ENCODE measurements at regions not wholly inside any gene's neighbourhood (a gene's known extent, or its start where the extent isn't known, plus 50 kb on each side); places are given as distances from the start of the nearest gene placed in this dataset.

GRCh38 chr5:84741056-84741455 is 356.4 kb upstream of the EDIL3 start (continued):
- TF ChIP-seq, protein P1, sequence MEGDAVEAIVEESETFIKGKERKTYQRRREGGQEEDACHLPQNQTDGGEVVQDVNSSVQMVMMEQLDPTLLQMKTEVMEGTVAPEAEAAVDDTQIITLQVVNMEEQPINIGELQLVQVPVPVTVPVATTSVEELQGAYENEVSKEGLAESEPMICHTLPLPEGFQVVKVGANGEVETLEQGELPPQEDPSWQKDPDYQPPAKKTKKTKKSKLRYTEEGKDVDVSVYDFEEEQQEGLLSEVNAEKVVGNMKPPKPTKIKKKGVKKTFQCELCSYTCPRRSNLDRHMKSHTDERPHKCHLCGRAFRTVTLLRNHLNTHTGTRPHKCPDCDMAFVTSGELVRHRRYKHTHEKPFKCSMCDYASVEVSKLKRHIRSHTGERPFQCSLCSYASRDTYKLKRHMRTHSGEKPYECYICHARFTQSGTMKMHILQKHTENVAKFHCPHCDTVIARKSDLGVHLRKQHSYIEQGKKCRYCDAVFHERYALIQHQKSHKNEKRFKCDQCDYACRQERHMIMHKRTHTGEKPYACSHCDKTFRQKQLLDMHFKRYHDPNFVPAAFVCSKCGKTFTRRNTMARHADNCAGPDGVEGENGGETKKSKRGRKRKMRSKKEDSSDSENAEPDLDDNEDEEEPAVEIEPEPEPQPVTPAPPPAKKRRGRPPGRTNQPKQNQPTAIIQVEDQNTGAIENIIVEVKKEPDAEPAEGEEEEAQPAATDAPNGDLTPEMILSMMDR (IDR thresholded peaks at IDR 0.05 in 2 of 3, conservative IDR thresholded peaks at IDR 0.05 in 1 of 3; ENCODE audit: borderline replicate concordance in 1 of 3, insufficient read depth in 1 of 3, low read depth in 2 of 3, low read length in 2 of 3), result no peak
- no peak for TF ChIP-seq JUND (IDR thresholded peaks at IDR 0.05)
- no peak for TF ChIP-seq ATF3 (IDR thresholded peaks at IDR 0.05)
- TF ChIP-seq POLR2AphosphoS5 (IDR thresholded peaks at IDR 0.05; ENCODE audit: low read depth, low read length), result no peak
- TF ChIP-seq ZNF274 (IDR thresholded peaks at IDR 0.05; ENCODE audit: low read depth, low read length), result no peak
- TF ChIP-seq ZFX (IDR thresholded peaks at IDR 0.05), result no peak

DNA sequence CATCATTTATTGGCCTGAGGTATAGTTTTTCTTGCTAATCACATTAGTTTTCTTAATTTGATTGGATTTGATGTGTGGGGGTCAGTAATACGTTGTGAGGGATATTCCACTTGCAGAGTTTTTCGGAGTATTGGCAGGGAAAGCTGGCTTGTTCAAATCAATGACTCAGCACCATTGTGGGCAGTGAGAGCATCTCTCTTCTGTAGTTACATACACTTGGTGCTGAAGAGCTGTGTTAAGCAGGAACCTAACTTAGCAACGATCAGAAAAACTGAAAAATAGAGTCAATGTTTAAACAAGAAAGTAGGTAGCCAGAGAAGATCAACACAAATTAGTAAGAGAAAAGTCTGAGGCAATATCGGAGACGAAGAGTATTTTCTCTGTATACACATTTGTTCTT is 344.6 kb upstream of the EDIL3 start:
- Histone ChIP-seq H4K20me1 (ENCODE audit: insufficient read depth) (no peaks in the 10 kb centered on the region), H3K27ac (ENCODE audit: low read depth, low read length) (no peak overlapping the region), H3K4me1 (ENCODE audit: control insufficient read depth in 1 of 2, insufficient read depth in 2 of 2, low read length in 2 of 2) (no peaks in the 10 kb centered on the region), H3K9me2 (ENCODE audit: insufficient read depth) (no peaks in the 10 kb centered on the region), H3K9ac (ENCODE audit: low read length) (no peak overlapping the region), H3K36me3 (ENCODE audit: control insufficient read depth in 1 of 2, insufficient read depth in 2 of 2, low read length in 2 of 2) (no peaks in the 10 kb centered on the region), H3K4me2 (ENCODE audit: low read length) (no peak overlapping the region), H2AFZ (ENCODE audit: low read depth, low read length, poor library complexity, severe bottlenecking) (no peak overlapping the region), H3K27me3 (ENCODE audit: insufficient read depth, low read length) (no peaks in the 10 kb centered on the region), H3K4me3 (replicated peaks in 1 of 2; ENCODE audit: low read depth in 1 of 2, low read length in 2 of 2) (no peak overlapping the region), H3K9me3 (ENCODE audit: control insufficient read depth in 1 of 2, insufficient read depth in 1 of 2, low read depth in 1 of 2, low read length in 2 of 2) (no peaks in the 10 kb centered on the region), H3K79me2 (ENCODE audit: insufficient read depth, low read length) (no peaks in the 10 kb centered on the region)
- CTCF ChIA-PET, result no interaction called here
- ATAC-seq (no peak), DNase-seq (ENCODE audit: low read depth, low spot score) (no peak)
- intact Hi-C loops (cut with micrococcal nuclease), result no loop called here
- TF ChIP-seq SP1 (IDR thresholded peaks at IDR 0.05; ENCODE audit: low read depth) (no peak), EZH2phosphoT487 (IDR thresholded peaks at IDR 0.05; ENCODE audit: borderline replicate concordance) (no peak), REST (IDR thresholded peaks at IDR 0.05; ENCODE audit: low read depth) (no peak), FOSL1 (IDR thresholded peaks at IDR 0.05; ENCODE audit: low read depth) (no peak), SIN3A (IDR thresholded peaks at IDR 0.05; ENCODE audit: low read depth) (no peak), CEBPB (IDR thresholded peaks at IDR 0.05; ENCODE audit: low read depth) (no peak), EZH2 (IDR thresholded peaks at IDR 0.05) (no peak), ELF1 (IDR thresholded peaks at IDR 0.05; ENCODE audit: borderline replicate concordance, low read depth) (no peak), CBX3 (IDR thresholded peaks at IDR 0.05; ENCODE audit: low read depth) (no peak), POLR2A (IDR thresholded peaks at IDR 0.05; ENCODE audit: borderline replicate concordance, extremely low read depth, insufficient read depth, insufficient read length) (no peak), EGR1 (IDR thresholded peaks at IDR 0.05; ENCODE audit: low read depth) (no peak), RAD21 (IDR thresholded peaks at IDR 0.05; ENCODE audit: low read depth) (no peak), TCF7L2 (IDR thresholded peaks at IDR 0.05; ENCODE audit: borderline replicate concordance, extremely low read depth, insufficient read depth, insufficient read length) (no peak), POLR2AphosphoS5 (IDR thresholded peaks at IDR 0.05; ENCODE audit: low read depth, low read length) (no peak)
- TF ChIP-seq, protein P2, sequence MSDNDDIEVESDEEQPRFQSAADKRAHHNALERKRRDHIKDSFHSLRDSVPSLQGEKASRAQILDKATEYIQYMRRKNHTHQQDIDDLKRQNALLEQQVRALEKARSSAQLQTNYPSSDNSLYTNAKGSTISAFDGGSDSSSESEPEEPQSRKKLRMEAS (IDR thresholded peaks at IDR 0.05), result no peak
- TF ChIP-seq, protein P1 (IDR thresholded peaks at IDR 0.05 in 2 of 3, conservative IDR thresholded peaks at IDR 0.05 in 1 of 3; ENCODE audit: borderline replicate concordance in 1 of 3, insufficient read depth in 1 of 3, low read depth in 2 of 3, low read length in 2 of 3), result no peak
- no TSS peak for BruUV-seq (replicated peaks)
- RAD21 ChIA-PET (ENCODE audit: low non-redundant PET in 1 of 2, low total read pairs in 2 of 2, uncharacterized antibody in 2 of 2, unreplicated experiment in 2 of 2), result no interaction called here
- POLR2A ChIA-PET, result no interaction called here

Data from HCT116 (cell line).